HG02571 (cell line): ENCODE measurements at regions not wholly inside any gene's neighbourhood (a gene's known extent, or its start where the extent isn't known, plus 50 kb on each side); places are given as distances from the start of the nearest gene placed in this dataset.

Experiments used
- ATAC-seq: cut with Tn5 transposase; IDR thresholded peaks from one replicate; pipeline ENCODE4 v1.9.1; 2021; ENCODE audit warnings: mild to moderate bottlenecking, moderate library complexity; ENCODE audit not compliant: unreplicated experiment

- no peak for ATAC-seq
These were observed 185.9 kb downstream of the CRPPA start for GRCh38 chr7:16235147-16236114.

GRCh38 chr7:16234493-16235146 is 186.7 kb downstream of the CRPPA start:
- no peak for ATAC-seq

GRCh38 chr7:16233517-16233916 is 187.8 kb downstream of the CRPPA start:
- no peak for ATAC-seq

GRCh38 chr7:16232273-16232672 is 189.1 kb downstream of the CRPPA start:
- no peak for ATAC-seq

GRCh38 chr7:16223963-16224707 is 197.2 kb downstream of the CRPPA start:
- no peak for ATAC-seq

- ATAC-seq, result no peak
These were observed 208.7 kb downstream of the CRPPA start for GRCh38 chr7:16212610-16213009.

- ATAC-seq, result no peak
These were observed 209.3 kb downstream of the CRPPA start for GRCh38 chr7:16212032-16212431.

- no peak for ATAC-seq
These were observed 209.9 kb downstream of the CRPPA start for GRCh38 chr7:16211402-16211925.

- no peak for ATAC-seq
These were observed 211.2 kb downstream of the CRPPA start for GRCh38 chr7:16210171-16210570.

GRCh38 chr7:16207321-16207720 is 214.0 kb downstream of the CRPPA start:
- ATAC-seq, result no peak

GRCh38 chr7:16205466-16205865 is 215.9 kb downstream of the CRPPA start:
- ATAC-seq, result no peak

- ATAC-seq, result no peak
These were observed 216.4 kb downstream of the CRPPA start for GRCh38 chr7:16204953-16205352.

GRCh38 chr7:16203065-16203464 is 218.3 kb downstream of the CRPPA start:
- ATAC-seq, result no peak

- ATAC-seq, result no peak
These were observed 219.0 kb downstream of the CRPPA start for GRCh38 chr7:16202303-16202702.

- ATAC-seq, result no peak
These were observed 220.7 kb downstream of the CRPPA start for GRCh38 chr7:16200591-16200990.

- no peak for ATAC-seq
These were observed 227.7 kb downstream of the CRPPA start for GRCh38 chr7:16193631-16194030.

GRCh38 chr7:16189026-16189715 is 232.2 kb downstream of the CRPPA start:
- no peak for ATAC-seq

GRCh38 chr7:16187131-16187530 is 234.2 kb downstream of the CRPPA start:
- ATAC-seq, result no peak

- no peak for ATAC-seq
These were observed 242.8 kb downstream of the CRPPA start for GRCh38 chr7:16178585-16178984.

- no peak for ATAC-seq
These were observed 243.2 kb downstream of the CRPPA start for GRCh38 chr7:16178092-16178491.

- no peak for ATAC-seq
These were observed 247.1 kb downstream of the CRPPA start for GRCh38 chr7:16174253-16174652.
